Activated CD4-positive, alpha-beta T cell treated with anti-CD3 and anti-CD28 coated beads, Interleukin-2, amount 10 ng/mL, durations not matched to agents 24 days and 14 days (primary cell): ENCODE measurements at regions not wholly inside any gene's neighbourhood (a gene's known extent, or its start where the extent isn't known, plus 50 kb on each side); places are given as distances from the start of the nearest gene placed in this dataset.

ENCODE experiments used
- DNase-seq: peaks from one replicate; pipeline ENCODE4 v3.0.0; 2022
- H3K27ac Mint-ChIP-seq: one replicate; pipeline ENCODE4 v1.8.0; 2022; ENCODE audit warnings: mild to moderate bottlenecking, mixed read lengths
- H3K27me3 Mint-ChIP-seq: one replicate; pipeline ENCODE4 v1.8.0; 2022; ENCODE audit warnings: mixed read lengths
- H3K36me3 Mint-ChIP-seq: one replicate; pipeline ENCODE4 v1.8.0; 2022; ENCODE audit warnings: low read depth, mild to moderate bottlenecking, mixed read lengths
- H3K4me1 Mint-ChIP-seq: one replicate; pipeline ENCODE4 v1.8.0; 2021; ENCODE audit warnings: mixed read lengths
- H3K4me3 Mint-ChIP-seq: one replicate; pipeline ENCODE4 v1.8.0; 2022; ENCODE audit warnings: mild to moderate bottlenecking, moderate library complexity, mixed read lengths
- H3K9me3 Mint-ChIP-seq: one replicate; pipeline ENCODE4 v1.8.0; 2021; ENCODE audit warnings: mixed read lengths
- intact Hi-C: fragments of 100-400 bp; cut with micrococcal nuclease; formaldehyde crosslinking; loops from one replicate; pipeline ENCODE4 v1.15.1; 2023

- no peaks in the 10 kb centered on the region for H3K27me3 Mint-ChIP-seq
- DNase-seq, result no peak
- no peak overlapping the region for H3K27ac Mint-ChIP-seq
- H3K4me3 Mint-ChIP-seq, result no peak overlapping the region
- no peaks in the 10 kb centered on the region for H3K4me1 Mint-ChIP-seq
- no peaks in the 10 kb centered on the region for H3K9me3 Mint-ChIP-seq
- intact Hi-C loops, result no loop called here
- no peaks in the 10 kb centered on the region for H3K36me3 Mint-ChIP-seq
These were observed 135.2 kb downstream of the PSMG1 start for GRCh38 chr21:39048064-39048463.

DNA sequence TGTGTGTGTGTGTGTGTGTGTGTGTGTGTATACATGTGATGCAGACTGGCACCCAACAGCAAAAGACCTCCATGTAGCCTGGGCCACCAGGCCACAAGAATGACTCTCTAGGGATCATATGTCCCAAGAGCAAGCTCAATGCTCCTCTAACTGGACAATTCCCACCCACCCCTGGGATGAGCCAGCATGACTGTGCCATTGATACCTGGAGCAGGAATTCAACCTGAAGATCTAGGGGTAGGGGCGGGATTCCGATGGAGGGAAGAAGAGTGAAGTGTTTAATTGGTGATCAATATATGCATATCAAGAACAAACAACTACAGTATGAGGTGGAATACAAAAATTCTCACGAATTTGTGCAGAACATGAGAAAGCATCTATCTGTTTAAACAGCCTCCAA lies 136.2 kb downstream of the PSMG1 start:
- Mint-ChIP-seq H3K4me3 (no peak overlapping the region), H3K4me1 (no peaks in the 10 kb centered on the region), H3K36me3 (no peaks in the 10 kb centered on the region), H3K27ac (no peak overlapping the region), H3K27me3 (no peaks in the 10 kb centered on the region), H3K9me3 (no peaks in the 10 kb centered on the region)
- intact Hi-C loops, result no loop called here
- no peak for DNase-seq

GRCh38 chr21:39046236-39046916 lies 136.9 kb downstream of the PSMG1 start:
- intact Hi-C loops, result no loop called here
- no peaks in the 10 kb centered on the region for H3K36me3 Mint-ChIP-seq
- H3K4me1 Mint-ChIP-seq, result no peaks in the 10 kb centered on the region
- H3K4me3 Mint-ChIP-seq, result no peak overlapping the region
- no peak for DNase-seq
- H3K27me3 Mint-ChIP-seq, result no peaks in the 10 kb centered on the region
- H3K27ac Mint-ChIP-seq, result no peak overlapping the region
- H3K9me3 Mint-ChIP-seq, result no peaks in the 10 kb centered on the region

GRCh38 chr21:39041816-39042215 lies 141.4 kb downstream of the PSMG1 start:
- H3K4me1 Mint-ChIP-seq, result peaks cover 13% of the 10 kb centered on the region
- no peak overlapping the region for H3K4me3 Mint-ChIP-seq
- peaks cover 3% of the 10 kb centered on the region for H3K9me3 Mint-ChIP-seq
- DNase-seq, result no peak
- no peak overlapping the region for H3K27ac Mint-ChIP-seq
- no peaks in the 10 kb centered on the region for H3K27me3 Mint-ChIP-seq
- no peaks in the 10 kb centered on the region for H3K36me3 Mint-ChIP-seq
- intact Hi-C loops, result no loop called here

- H3K9me3 Mint-ChIP-seq, result peaks cover 3% of the 10 kb centered on the region
- H3K27ac Mint-ChIP-seq, result no peak overlapping the region
- DNase-seq, result no peak
- intact Hi-C loops, result no loop called here
- H3K36me3 Mint-ChIP-seq, result no peaks in the 10 kb centered on the region
- H3K27me3 Mint-ChIP-seq, result peaks cover 2% of the 10 kb centered on the region
- no peak overlapping the region for H3K4me3 Mint-ChIP-seq
- H3K4me1 Mint-ChIP-seq, result peaks cover 14% of the 10 kb centered on the region
These were observed 142.6 kb downstream of the PSMG1 start for GRCh38 chr21:39040494-39041110.

- no peak overlapping the region for H3K27ac Mint-ChIP-seq
- no peak overlapping the region for H3K4me3 Mint-ChIP-seq
- peaks cover 11% of the 10 kb centered on the region for H3K27me3 Mint-ChIP-seq
- peaks cover 3% of the 10 kb centered on the region for H3K9me3 Mint-ChIP-seq
- no peaks in the 10 kb centered on the region for H3K36me3 Mint-ChIP-seq
- no peak for DNase-seq
- peaks cover 21% of the 10 kb centered on the region for H3K4me1 Mint-ChIP-seq
- intact Hi-C loops, result no loop called here
These were observed 145.3 kb downstream of the PSMG1 start for GRCh38 chr21:39037807-39038405.

GRCh38 chr21:39036581-39036980 lies 146.7 kb downstream of the PSMG1 start:
- intact Hi-C loops, result no loop called here
- H3K27me3 Mint-ChIP-seq, result peaks cover 14% of the 10 kb centered on the region

GRCh38 chr21:39034590-39035536 lies 148.4 kb downstream of the PSMG1 start:
- Mint-ChIP-seq H3K4me1 (peaks cover 11% of the 10 kb centered on the region), H3K27me3 (peaks cover 15% of the 10 kb centered on the region), H3K36me3 (no peaks in the 10 kb centered on the region), H3K27ac (no peak overlapping the region), H3K9me3 (peaks cover 3% of the 10 kb centered on the region), H3K4me3 (no peak overlapping the region)
- no peak for DNase-seq
- intact Hi-C loops, result no loop called here

More at GRCh38 chr21:39036581-39036980, 146.7 kb downstream of the PSMG1 start:
- Mint-ChIP-seq H3K27ac (no peak overlapping the region), H3K9me3 (peaks cover 3% of the 10 kb centered on the region), H3K36me3 (no peaks in the 10 kb centered on the region), H3K4me1 (peaks cover 21% of the 10 kb centered on the region), H3K4me3 (no peak overlapping the region)
- DNase-seq, result no peak

GRCh38 chr21:39033878-39034589 lies 149.2 kb downstream of the PSMG1 start:
- DNase-seq, result no peak

DNA sequence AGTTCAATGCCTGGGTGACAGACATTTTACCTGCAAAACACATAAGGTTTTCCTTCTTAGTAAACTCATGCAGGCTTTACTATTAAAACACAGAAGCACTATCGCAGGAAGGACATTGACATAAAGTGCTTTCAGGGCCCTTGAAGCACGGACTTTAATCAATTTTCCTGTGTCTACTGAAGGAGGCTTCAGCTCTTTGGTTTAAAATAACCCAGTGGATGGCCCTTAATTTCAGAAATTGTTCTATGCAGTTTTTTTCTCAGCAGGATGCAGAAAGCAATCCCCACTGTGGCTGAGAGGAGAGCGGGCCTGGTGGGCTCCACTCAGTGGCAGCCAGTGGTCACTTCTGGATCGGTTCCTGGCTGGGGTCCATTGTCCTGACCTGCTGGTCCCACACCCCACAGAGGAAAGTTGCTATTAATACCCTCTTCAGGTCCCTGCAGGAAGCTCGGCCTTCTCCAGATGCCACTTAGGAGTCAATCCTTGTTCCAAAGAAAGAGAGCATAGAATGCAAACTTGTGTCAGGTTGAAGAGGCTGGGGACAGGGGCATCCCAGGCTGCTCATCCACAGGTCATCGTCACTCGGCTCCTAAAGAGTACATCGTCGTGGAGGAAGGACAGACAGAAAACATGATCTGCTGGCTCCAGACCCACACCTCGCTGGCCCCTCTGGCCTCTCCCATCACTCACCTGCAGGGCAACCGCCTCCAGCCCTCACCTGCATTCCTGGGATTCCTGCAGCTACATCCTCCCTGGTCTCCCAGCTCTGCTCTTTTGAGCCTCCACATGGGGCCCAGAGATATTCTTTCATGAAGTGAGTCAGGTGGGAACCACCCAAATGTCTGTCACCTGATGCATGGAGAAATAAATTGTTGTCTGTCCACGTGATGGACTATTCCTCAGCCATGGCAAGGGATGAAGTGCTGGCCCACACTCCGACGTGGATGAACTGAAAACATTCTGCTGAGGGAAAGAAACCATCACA lies 153.1 kb downstream of the PSMG1 start:
- intact Hi-C loops, result no loop called here
- H3K9me3 Mint-ChIP-seq, result peaks cover 10% of the 10 kb centered on the region
- H3K36me3 Mint-ChIP-seq, result no peaks in the 10 kb centered on the region
- H3K27ac Mint-ChIP-seq, result no peak overlapping the region
- peaks cover 14% of the 10 kb centered on the region for H3K27me3 Mint-ChIP-seq
- H3K4me1 Mint-ChIP-seq, result peaks cover 7% of the 10 kb centered on the region
- no peak overlapping the region for H3K4me3 Mint-ChIP-seq
- no peak for DNase-seq

More at GRCh38 chr21:39033878-39034589, 149.2 kb downstream of the PSMG1 start:
- Mint-ChIP-seq H3K36me3 (no peaks in the 10 kb centered on the region), H3K9me3 (peaks cover 3% of the 10 kb centered on the region), H3K27ac (no peak overlapping the region), H3K4me1 (peaks cover 11% of the 10 kb centered on the region), H3K27me3 (peaks cover 15% of the 10 kb centered on the region), H3K4me3 (no peak overlapping the region)
- intact Hi-C loops, result no loop called here

DNA sequence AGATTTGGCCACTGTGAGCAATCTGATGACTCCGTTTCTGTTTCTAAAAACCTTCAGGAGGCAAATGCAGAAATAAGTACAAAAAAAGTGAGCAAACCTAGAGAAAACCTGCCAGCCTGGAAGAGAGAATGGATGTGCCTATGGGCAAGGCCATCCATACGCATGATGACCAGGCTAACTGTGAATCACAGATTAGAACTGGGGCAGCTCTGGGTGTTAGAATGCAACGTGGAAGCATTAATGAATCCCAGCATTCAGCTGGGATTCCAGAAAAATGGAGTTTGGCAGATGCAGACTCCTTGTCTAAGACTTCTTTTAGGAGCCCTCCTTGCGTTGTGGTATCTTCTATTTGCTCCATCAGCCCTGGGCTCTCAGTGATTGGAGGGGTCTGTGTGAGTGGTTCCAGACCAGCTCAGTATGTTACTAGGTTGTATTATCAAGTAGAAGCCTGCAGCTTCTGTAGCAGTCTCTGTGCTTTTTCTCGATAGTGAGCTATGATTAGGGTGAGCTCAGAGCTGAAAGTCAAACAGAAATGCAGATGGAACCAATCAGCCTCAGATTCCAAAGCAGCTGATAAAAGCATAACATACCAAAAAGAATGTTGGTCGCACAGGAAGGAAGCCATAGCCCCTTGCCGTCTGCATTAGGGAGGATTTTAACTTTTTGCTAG lies 154.0 kb downstream of the PSMG1 start:
- Mint-ChIP-seq H3K36me3 (no peaks in the 10 kb centered on the region), H3K9me3 (peaks cover 10% of the 10 kb centered on the region), H3K27me3 (peaks cover 14% of the 10 kb centered on the region), H3K27ac (no peak overlapping the region), H3K4me1 (peaks cover 7% of the 10 kb centered on the region), H3K4me3 (no peak overlapping the region)
- DNase-seq, result no peak
- intact Hi-C loops, result no loop called here

DNA sequence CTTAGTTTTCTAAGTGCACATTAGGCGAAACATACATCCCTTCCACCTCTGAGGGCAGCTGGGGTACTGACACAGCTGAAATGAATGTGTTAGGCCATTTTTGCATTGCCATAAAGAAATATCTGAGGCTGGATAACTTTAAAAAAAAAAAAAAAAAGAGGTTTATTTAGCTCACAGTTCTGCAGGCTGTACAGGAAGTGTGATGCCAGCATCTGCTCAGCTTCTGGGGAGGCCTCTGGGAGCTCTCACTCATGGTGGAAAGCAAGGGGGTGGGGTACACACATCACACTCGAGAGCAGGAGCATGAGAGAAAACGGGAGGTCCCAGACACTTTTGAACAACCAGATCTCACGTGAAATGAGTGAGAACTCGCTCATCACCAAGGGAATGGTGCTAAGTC lies 158.1 kb downstream of the PSMG1 start:
- no peaks in the 10 kb centered on the region for H3K4me1 Mint-ChIP-seq
- H3K4me3 Mint-ChIP-seq, result no peak overlapping the region
- no peaks in the 10 kb centered on the region for H3K36me3 Mint-ChIP-seq
- no peak overlapping the region for H3K27ac Mint-ChIP-seq
- no peak for DNase-seq
- H3K9me3 Mint-ChIP-seq, result peaks cover 10% of the 10 kb centered on the region
- peaks cover 4% of the 10 kb centered on the region for H3K27me3 Mint-ChIP-seq
- intact Hi-C loops, result no loop called here
